ENCODE measurements at regions not wholly inside any gene's neighbourhood (a gene's known extent, or its start where the extent isn't known, plus 50 kb on each side); places are given as distances from the start of the nearest gene placed in this dataset.

- H3K27me3 ChIP-seq (ENCODE audit: insufficient read depth, low read depth, low read length) = no peaks in the 10 kb centered on the region
- H4K20me1 ChIP-seq (ENCODE audit: insufficient read depth) = no peaks in the 10 kb centered on the region
- H3K9me3 ChIP-seq (ENCODE audit: low read length) = no peaks in the 10 kb centered on the region
- no peak overlapping the region for H3K9ac ChIP-seq (ENCODE audit: low read length)
- no peaks in the 10 kb centered on the region for H3K36me3 ChIP-seq (ENCODE audit: insufficient read depth, low read length)
- no peaks in the 10 kb centered on the region for H3K9me2 ChIP-seq (ENCODE audit: insufficient read depth, low read length)
- H3K4me3 ChIP-seq (ENCODE audit: low read length) = no peak overlapping the region
- H3K4me2 ChIP-seq (ENCODE audit: low read length) = no peak overlapping the region
- H3K27ac ChIP-seq (ENCODE audit: low read length) = no peak overlapping the region
- no peaks in the 10 kb centered on the region for H3K79me2 ChIP-seq (replicated peaks; ENCODE audit: insufficient read depth, low read length)
- no peak for TF ChIP-seq POLR2AphosphoS5 (IDR thresholded peaks at IDR 0.05)
- TF ChIP-seq SMC3 (conservative IDR thresholded peaks at IDR 0.05; ENCODE audit: poor library complexity) = no peak
- TF ChIP-seq EP300 (conservative IDR thresholded peaks at IDR 0.05; ENCODE audit: poor library complexity, severe bottlenecking) = no peak
- no peak for TF ChIP-seq REST (IDR thresholded peaks at IDR 0.05; ENCODE audit: borderline replicate concordance)
- TF ChIP-seq RAD21 (conservative IDR thresholded peaks at IDR 0.05) = no peak
- no peak for TF ChIP-seq MXI1 (conservative IDR thresholded peaks at IDR 0.05; ENCODE audit: poor library complexity, severe bottlenecking)
- no peak for TF ChIP-seq CTCF (IDR thresholded peaks at IDR 0.05; ENCODE audit: poor library complexity, severe bottlenecking)
- TF ChIP-seq TAF1 (IDR thresholded peaks at IDR 0.05; ENCODE audit: low read depth) = no peak
- no peak for TF ChIP-seq EZH2 (IDR thresholded peaks at IDR 0.05; ENCODE audit: borderline replicate concordance, insufficient read depth, low read length, poor library complexity, severe bottlenecking)
- no peak overlapping the region for H2AFZ ChIP-seq (ENCODE audit: low read depth, low read length)
- H3F3A ChIP-seq (ENCODE audit: insufficient read depth, low read length, poor library complexity, severe bottlenecking) = no peaks in the 10 kb centered on the region
Measured at GRCh38 chr5:56598941-56599340, 216.4 kb upstream of the MAP3K1 start.

GRCh38 chr5:56596155-56596554, 219.2 kb upstream of the MAP3K1 start:
- Histone ChIP-seq H3K4me3 (ENCODE audit: low read length) (no peak overlapping the region), H4K20me1 (ENCODE audit: insufficient read depth) (no peaks in the 10 kb centered on the region), H3K27ac (ENCODE audit: low read length) (no peak overlapping the region), H3F3A (ENCODE audit: insufficient read depth, low read length, poor library complexity, severe bottlenecking) (no peaks in the 10 kb centered on the region), H3K9ac (ENCODE audit: low read length) (no peak overlapping the region), H3K4me2 (ENCODE audit: low read length) (no peak overlapping the region), H3K9me2 (ENCODE audit: insufficient read depth, low read length) (no peaks in the 10 kb centered on the region), H3K36me3 (ENCODE audit: insufficient read depth, low read length) (no peaks in the 10 kb centered on the region), H3K9me3 (ENCODE audit: low read length) (no peaks in the 10 kb centered on the region), H3K27me3 (ENCODE audit: insufficient read depth, low read depth, low read length) (no peaks in the 10 kb centered on the region), H3K79me2 (replicated peaks; ENCODE audit: insufficient read depth, low read length) (no peaks in the 10 kb centered on the region), H2AFZ (ENCODE audit: low read depth, low read length) (no peak overlapping the region)
- TF ChIP-seq TAF1 (IDR thresholded peaks at IDR 0.05; ENCODE audit: low read depth) (no peak), SMC3 (conservative IDR thresholded peaks at IDR 0.05; ENCODE audit: poor library complexity) (no peak), CTCF (IDR thresholded peaks at IDR 0.05; ENCODE audit: poor library complexity, severe bottlenecking) (no peak)
